Heart right ventricle (tissue), 16 donors: ENCODE measurements at regions not wholly inside any gene's neighbourhood (a gene's known extent, or its start where the extent isn't known, plus 50 kb on each side); places are given as distances from the start of the nearest gene placed in this dataset.

Source experiments
- ATAC-seq, 8 donors: fragments of 200-7000 bp; cut with Tn5 transposase; one replicate each; pipeline ENCODE4 v1.9.1; 2020; ENCODE audit warnings: mild to moderate bottlenecking in 8 of 8, moderate library complexity in 8 of 8, moderate number of reproducible peaks in 1 of 8
- DNase-seq, 2 donors: peaks; one replicate each; pipeline ENCODE4 v3.0.0-alpha.2; 2020
- H3K27ac ChIP-seq, 10 donors: fragments of 200-600 bp; sonication (generic) in 2 of 10; one replicate each; pipeline versions ENCODE4 v1.5.0 to v1.8.0; 2020 to 2022; ENCODE audit warnings: mild to moderate bottlenecking in 3 of 10
- H3K27me3 ChIP-seq, 7 donors: fragments of 200-600 bp; one replicate each; pipeline ENCODE4 v1.8.0; 2021 to 2022; ENCODE audit warnings: mild to moderate bottlenecking in 2 of 7
- H3K36me3 ChIP-seq, 9 donors: fragments of 200-600 bp; sonication (generic) in 1 of 9; one replicate each; pipeline versions ENCODE4 v1.5.0 to v1.8.0; 2020 to 2022; ENCODE audit warnings: mild to moderate bottlenecking in 2 of 9
- H3K4me1 ChIP-seq, 9 donors: fragments of 200-600 bp; sonication (generic) in 1 of 9; one replicate each; pipeline versions ENCODE4 v1.5.0 to v1.8.0; 2020 to 2022; ENCODE audit warnings: mild to moderate bottlenecking in 4 of 9
- H3K4me3 ChIP-seq, 10 donors: fragments of 200-600 bp; sonication (generic) in 2 of 10; one replicate each; pipeline versions ENCODE4 v1.5.0 to v1.8.0; 2020 to 2022; ENCODE audit warnings: mild to moderate bottlenecking in 7 of 10, moderate library complexity in 2 of 10
- H3K9me3 ChIP-seq, 11 donors: fragments of 200-600 bp in 10 of 11; sonication (generic) in 2 of 11; one replicate each; pipeline versions ENCODE4 v1.5.0 to v1.8.0; 2013 to 2022; ENCODE audit warnings: mild to moderate bottlenecking in 2 of 11, control low read depth in 1 of 11, moderate library complexity in 1 of 11
- WGBS, 2 donors: extraction: QIAGEN DNeasy Blood & Tissue Kit; methylation state at CpG; one replicate each; pipeline ENCODE4 v1.1.7; 2013; ENCODE audit warnings: inconsistent platforms in 1 of 2; 5-methylcytosine and 5-hydroxymethylcytosine counted together
- intact Hi-C, 10 donors: fragments of 100-400 bp; cut with DNase I; formaldehyde crosslinking; loops; one replicate each; pipeline versions ENCODE4 v1.11.1 to v1.14.2; 2022
- TF ChIP-seq, protein P1 (sequence below), 9 donors: fragments of 200-600 bp; sonication (generic) in 2 of 9; IDR thresholded peaks; one replicate each; pipeline versions ENCODE4 v1.5.0 to v1.8.0; 2021 to 2022; ENCODE audit warnings: antibody characterized with exemption in 9 of 9, mild to moderate bottlenecking in 5 of 9, moderate library complexity in 1 of 9
- donor health status: Arrhythmogenic right ventricular cardiomyopathy.
- donor health status: ischemic (EF 13 %, LVEDD 7.1; RV severe dilation, severe dysfunction).
- donor health status: healthy with polysubstance abuse.
- donor health status: DM: no; HTN: yes; CAD: no.
- donor health status: DM: no; HTN: no; CAD: no.
- donor health status: ischemic (EF 25% LVEDD 6.9; RV normal size, moderate dysfunction).
- donor health status: ischemic (EF 25% LVEDD 5.7; RV mildly dilated, moderate dysfunction).
- donor health status: healthy.
- donor health status: DM: yes; HTN: yes; CAD: no.
- donor health status: Ischemic cardiomyopathy.
- donor health status: ischemic (EF 35%, LVEDD 5.7; RV mildly dilated, moderate dysfunction).
- donor health status: nonischemic (EF 11% LVEDD 7.7; RV severe dilation, severe dysfunction).
- donor health status: DM: yes; HTN: yes; CAD: no.
- donor health status: PGD.
- donor health status: ischemic (EF 29% LVEDD 5.4; RV normal size, mild dysfunction).
- donor health status: nonischemic (EF 23%, LVEDD 6.1; RV moderate dilation, normal function).

DNA sequence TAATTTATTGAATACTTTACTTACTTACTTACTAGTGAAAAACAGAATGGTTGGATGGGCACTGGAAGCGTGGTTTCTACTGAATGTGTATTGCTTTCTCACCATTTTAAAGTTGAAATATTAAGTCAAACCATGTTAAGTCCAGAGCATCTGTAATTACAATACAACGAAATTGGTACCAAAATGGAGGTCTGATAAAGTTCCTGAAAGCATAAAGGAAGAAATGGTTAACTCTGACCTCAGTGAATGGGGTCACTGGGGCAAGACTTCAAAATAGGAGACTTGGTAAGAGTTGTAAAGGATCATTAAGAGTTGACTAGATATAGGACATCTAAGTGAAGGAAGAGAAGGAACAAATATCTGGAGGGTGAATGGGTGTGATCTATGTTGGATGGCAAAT is 237.1 kb downstream of the MAF start:
- peaks cover 0 to 7% (median 0%) of the 10 kb centered on the region in 7 donors for H3K27me3 ChIP-seq
- intact Hi-C loops, result no loop called here
- DNase-seq, result no peak
- peaks cover 0 to 11% (median 5%) of the 10 kb centered on the region in 11 donors for H3K9me3 ChIP-seq
- no peak overlapping the region for H3K4me3 ChIP-seq
- TF ChIP-seq, protein P1, sequence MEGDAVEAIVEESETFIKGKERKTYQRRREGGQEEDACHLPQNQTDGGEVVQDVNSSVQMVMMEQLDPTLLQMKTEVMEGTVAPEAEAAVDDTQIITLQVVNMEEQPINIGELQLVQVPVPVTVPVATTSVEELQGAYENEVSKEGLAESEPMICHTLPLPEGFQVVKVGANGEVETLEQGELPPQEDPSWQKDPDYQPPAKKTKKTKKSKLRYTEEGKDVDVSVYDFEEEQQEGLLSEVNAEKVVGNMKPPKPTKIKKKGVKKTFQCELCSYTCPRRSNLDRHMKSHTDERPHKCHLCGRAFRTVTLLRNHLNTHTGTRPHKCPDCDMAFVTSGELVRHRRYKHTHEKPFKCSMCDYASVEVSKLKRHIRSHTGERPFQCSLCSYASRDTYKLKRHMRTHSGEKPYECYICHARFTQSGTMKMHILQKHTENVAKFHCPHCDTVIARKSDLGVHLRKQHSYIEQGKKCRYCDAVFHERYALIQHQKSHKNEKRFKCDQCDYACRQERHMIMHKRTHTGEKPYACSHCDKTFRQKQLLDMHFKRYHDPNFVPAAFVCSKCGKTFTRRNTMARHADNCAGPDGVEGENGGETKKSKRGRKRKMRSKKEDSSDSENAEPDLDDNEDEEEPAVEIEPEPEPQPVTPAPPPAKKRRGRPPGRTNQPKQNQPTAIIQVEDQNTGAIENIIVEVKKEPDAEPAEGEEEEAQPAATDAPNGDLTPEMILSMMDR (IDR thresholded peaks at IDR 0.05), result no peak
- no peak overlapping the region for H3K27ac ChIP-seq
- no peaks in the 10 kb centered on the region for H3K36me3 ChIP-seq
- H3K4me1 ChIP-seq, result no peaks in the 10 kb centered on the region
- 87 to 88% methylated on average over 2 of the region's 2 CpGs for WGBS, 2 donors
- no peak for ATAC-seq

DNA sequence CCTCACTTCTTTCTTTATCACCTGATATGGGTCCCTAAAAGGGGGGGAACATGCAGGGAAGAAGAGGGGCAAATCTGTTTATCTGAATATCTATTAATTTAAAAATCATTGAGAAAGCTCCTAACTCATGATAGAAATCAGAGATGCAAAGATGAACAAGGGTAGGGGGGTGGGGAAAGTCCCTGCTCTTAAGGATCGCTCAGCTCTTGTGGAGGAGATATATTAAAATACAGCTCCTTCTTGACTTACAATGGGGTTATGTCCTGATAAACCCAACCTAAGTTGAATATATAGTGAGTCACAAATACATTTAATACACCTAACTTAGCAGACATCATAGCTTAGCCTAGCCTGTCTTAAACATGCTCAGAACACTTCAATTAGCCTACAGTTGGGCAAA is 237.5 kb downstream of the MAF start:
- TF ChIP-seq, protein P1 (IDR thresholded peaks at IDR 0.05), result no peak
- Histone ChIP-seq H3K9me3 (peaks cover 0 to 11% (median 5%) of the 10 kb centered on the region in 11 donors), H3K27ac (no peak overlapping the region), H3K4me1 (no peaks in the 10 kb centered on the region), H3K27me3 (peaks cover 0 to 7% (median 0%) of the 10 kb centered on the region in 7 donors), H3K4me3 (no peak overlapping the region), H3K36me3 (no peaks in the 10 kb centered on the region)
- 93 to 98% methylated on average over 1 of the region's 1 CpG for WGBS, 2 donors
- intact Hi-C loops, result no loop called here
- DNase-seq (no peak), ATAC-seq (no peak)

DNA sequence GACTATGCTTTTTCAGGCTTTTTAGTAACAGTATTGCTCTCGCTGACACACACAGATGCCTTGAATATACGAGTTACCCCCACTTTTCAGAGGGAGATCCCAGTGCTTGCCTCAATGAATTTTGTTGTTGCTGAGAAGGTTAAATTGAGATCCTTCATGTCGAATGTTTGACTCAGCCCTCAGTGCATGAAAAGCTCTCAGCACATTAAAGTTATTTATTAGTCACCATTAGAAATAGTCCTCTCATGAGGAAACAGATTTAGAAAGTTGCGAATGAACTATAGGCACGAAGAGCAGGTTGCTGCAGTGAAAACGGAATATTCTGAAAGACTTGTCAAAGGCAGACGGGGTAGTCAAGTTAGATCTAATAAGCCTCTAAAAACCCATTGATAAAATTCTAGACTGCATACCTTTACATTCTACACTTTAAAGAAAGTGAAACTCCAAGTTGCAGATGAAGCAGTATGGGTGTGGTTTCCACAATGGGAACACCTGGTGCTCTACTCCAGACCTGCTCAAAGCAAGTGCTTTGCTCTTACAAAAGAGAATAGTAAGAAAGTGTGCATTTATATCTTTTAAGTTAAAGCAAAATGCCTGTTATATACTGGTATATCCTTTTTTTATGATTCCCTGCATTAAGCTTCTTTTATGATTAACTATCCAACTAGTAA is 238.1 kb downstream of the MAF start:
- Histone ChIP-seq H3K4me1 (no peaks in the 10 kb centered on the region), H3K27me3 (peaks cover 0 to 7% (median 0%) of the 10 kb centered on the region in 7 donors), H3K27ac (no peak overlapping the region), H3K9me3 (peaks cover 0 to 11% (median 5%) of the 10 kb centered on the region in 11 donors), H3K36me3 (no peaks in the 10 kb centered on the region), H3K4me3 (no peak overlapping the region)
- intact Hi-C loops, result no loop called here
- TF ChIP-seq, protein P1 (IDR thresholded peaks at IDR 0.05), result no peak
- ATAC-seq (no peak), DNase-seq (no peak)
- WGBS, 2 donors, result 90 to 91% methylated on average over 7 of the region's 7 CpGs

DNA sequence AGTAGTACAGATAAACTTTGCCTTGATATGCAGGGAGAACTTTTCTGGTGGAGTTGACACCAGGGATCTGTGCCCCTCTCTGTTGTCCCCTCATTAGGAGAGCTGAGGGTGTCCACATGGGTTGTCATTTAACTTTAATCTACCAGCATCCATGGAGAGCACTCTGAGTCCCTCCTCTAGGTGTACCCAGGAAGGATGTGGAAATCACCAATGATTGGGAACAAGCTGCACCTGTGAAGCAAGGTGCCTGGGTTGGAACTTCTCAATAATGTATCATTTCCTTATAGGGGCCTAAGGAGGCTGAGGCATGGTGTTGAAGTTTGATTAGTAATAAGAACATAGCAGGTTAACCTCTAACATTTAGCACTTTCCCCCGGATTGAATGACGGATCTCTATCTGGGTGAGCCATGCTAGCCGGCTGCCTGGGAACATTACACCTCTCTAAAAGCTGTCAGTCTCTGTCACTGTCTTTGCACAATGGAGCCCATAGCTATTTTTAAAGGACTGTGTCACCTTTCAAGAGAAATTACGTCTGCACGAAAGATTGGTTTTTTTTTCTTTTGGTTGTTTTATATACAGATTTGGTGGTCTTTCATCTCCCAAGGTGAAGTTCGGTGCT is 239.3 kb downstream of the MAF start:
- Histone ChIP-seq H3K36me3 (no peaks in the 10 kb centered on the region), H3K4me3 (no peak overlapping the region), H3K27me3 (peaks cover 0 to 7% (median 0%) of the 10 kb centered on the region in 7 donors), H3K9me3 (peaks cover 0 to 6% (median 0%) of the 10 kb centered on the region in 11 donors), H3K4me1 (no peaks in the 10 kb centered on the region), H3K27ac (no peak overlapping the region)
- intact Hi-C loops, result no loop called here
- TF ChIP-seq, protein P1 (IDR thresholded peaks at IDR 0.05), result no peak
- ATAC-seq, result no peak
- DNase-seq, result no peak
- 77 to 79% methylated on average over 6 of the region's 6 CpGs for WGBS, 2 donors
